Spleen (tissue), 11 donors: ENCODE measurements at regions not wholly inside any gene's neighbourhood (a gene's known extent, or its start where the extent isn't known, plus 50 kb on each side); places are given as distances from the start of the nearest gene placed in this dataset.

Experiments
- DNase-seq: peaks from one replicate; pipeline ENCODE4 v3.0.0-alpha.2; 2020
- H3K27ac ChIP-seq, 8 donors: fragments of 200-600 bp; sonication (generic) in 7 of 8; 1 replicate in 4 of 8; 2 replicates in 4 of 8; pipeline versions ENCODE4 v1.5.0 to v1.8.0; 2016 to 2021; ENCODE audit warnings: inconsistent platforms in 4 of 8, mild to moderate bottlenecking in 4 of 8, moderate library complexity in 1 of 8
- H3K27me3 ChIP-seq, 7 donors: fragments of 200-600 bp; sonication (generic) in 6 of 7; replicated peaks in 1 of 7; 1 replicate in 4 of 7; 2 replicates in 3 of 7; pipeline versions ENCODE4 v1.5.0 to v1.8.0; 2016 to 2021; ENCODE audit warnings: inconsistent platforms in 3 of 7, mild to moderate bottlenecking in 1 of 7
- H3K36me3 ChIP-seq, 6 donors: fragments of 200-600 bp; sonication (generic) in 5 of 6; 1 replicate in 4 of 6; 2 replicates in 2 of 6; pipeline versions ENCODE4 v1.5.0 to v1.8.0; 2016 to 2021; ENCODE audit warnings: inconsistent platforms in 2 of 6
- H3K4me1 ChIP-seq, 6 donors: fragments of 200-600 bp; sonication (generic) in 5 of 6; 1 replicate in 3 of 6; 2 replicates in 3 of 6; pipeline versions ENCODE4 v1.5.0 to v1.8.0; 2016 to 2021; ENCODE audit warnings: inconsistent platforms in 3 of 6
- H3K4me3 ChIP-seq, 8 donors: fragments of 200-600 bp; sonication (generic) in 7 of 8; 1 replicate in 4 of 8; 2 replicates in 4 of 8; pipeline versions ENCODE4 v1.5.0 to v1.8.0; 2016 to 2021; ENCODE audit warnings: inconsistent platforms in 4 of 8, mild to moderate bottlenecking in 4 of 8, moderate library complexity in 2 of 8
- H3K9me3 ChIP-seq, 8 donors: fragments of 200-600 bp; sonication (generic) in 7 of 8; 1 replicate in 4 of 8; 2 replicates in 4 of 8; pipeline versions ENCODE4 v1.5.0 to v1.8.0; 2016 to 2021; ENCODE audit warnings: inconsistent platforms in 4 of 8
- CTCF ChIP-seq, 11 experiments: fragments of 200-600 bp in 7 of 11; fragments of 450-650 bp in 4 of 11; sonication (generic) in 4 of 11; IDR thresholded peaks in 8 of 11; conservative IDR thresholded peaks in 3 of 11; 1 replicate in 7 of 11; 2 replicates in 4 of 11; pipeline versions ENCODE4 v1.4.0 to v1.8.0; 2016 to 2021; ENCODE audit warnings: antibody characterized with exemption in 11 of 11, inconsistent platforms in 4 of 11, mild to moderate bottlenecking in 1 of 11
- POLR2A ChIP-seq, 3 donors: fragments of 450-650 bp; IDR thresholded peaks; one replicate each; pipeline ENCODE4 v1.5.1; 2017; ENCODE audit warnings: antibody characterized with exemption in 3 of 3, mild to moderate bottlenecking in 1 of 3
- POLR2AphosphoS5 ChIP-seq, 3 donors: sonication (generic); formaldehyde crosslinking; IDR thresholded peaks; one replicate each; pipeline ENCODE4 v1.5.1; 2017; ENCODE audit warnings: antibody characterized with exemption in 3 of 3
- WGBS, 5 donors: extraction: QIAGEN DNeasy Blood & Tissue Kit in 3 of 5; methylation state at CpG; one replicate each; pipeline versions ENCODE4 v1.1.5 to v1.1.7; 2013 to 2018; 5-methylcytosine and 5-hydroxymethylcytosine counted together
- intact Hi-C: fragments of 100-400 bp; cut with DNase I; formaldehyde crosslinking; loops from one replicate; pipeline ENCODE4 v1.15.0; 2023; ENCODE audit warnings: low total_unique reads
- donor health status: healthy with polysubstance abuse.
- donor health status: DM: no; HTN: no; CAD: no; lungs with moderate emphysema.
- donor health status: DM: no; HTN: no; CAD: no.
- donor health status: Bipolar disorder and iron deficiency.
- donor health status: healthy.
- donor health status: DM: no; HTN: no; CAD: no.
- donor health status: DM: yes; HTN: yes; CAD: no.

GRCh38 chr18:10264260-10264659 lies 190.2 kb upstream of the APCDD1 start:
- TF ChIP-seq POLR2AphosphoS5 (IDR thresholded peaks at IDR 0.05) (no peak), POLR2A (IDR thresholded peaks at IDR 0.05) (no peak), CTCF (IDR thresholded peaks at IDR 0.05 in 8 of 11, conservative IDR thresholded peaks at IDR 0.05 in 3 of 11) (no peak)
- H3K4me1 ChIP-seq, result peaks cover 0 to 21% (median 0%) of the 10 kb centered on the region in 6 donors
- no peaks in the 10 kb centered on the region for H3K9me3 ChIP-seq
- intact Hi-C loops, result no loop called here
- H3K27me3 ChIP-seq, result no peaks in the 10 kb centered on the region
- no peak for DNase-seq
- 68 to 87% (median 81%) methylated on average over 7 of the region's 7 CpGs for WGBS, 5 donors
- no peaks in the 10 kb centered on the region for H3K36me3 ChIP-seq
- no peak overlapping the region for H3K27ac ChIP-seq
- H3K4me3 ChIP-seq, result no peak overlapping the region

GRCh38 chr18:10265560-10266333 lies 188.7 kb upstream of the APCDD1 start:
- 70 to 77% (median 72%) methylated on average over 6 of the region's 6 CpGs for WGBS, 5 donors
- no peak for TF ChIP-seq POLR2A (IDR thresholded peaks at IDR 0.05)
- no peak for TF ChIP-seq POLR2AphosphoS5 (IDR thresholded peaks at IDR 0.05)
- no peak for TF ChIP-seq CTCF (IDR thresholded peaks at IDR 0.05 in 8 of 11, conservative IDR thresholded peaks at IDR 0.05 in 3 of 11)
- Histone ChIP-seq H3K27ac (no peak overlapping the region), H3K4me3 (no peak overlapping the region), H3K36me3 (no peaks in the 10 kb centered on the region), H3K27me3 (no peaks in the 10 kb centered on the region), H3K9me3 (no peaks in the 10 kb centered on the region), H3K4me1 (peaks cover 0 to 33% (median 3%) of the 10 kb centered on the region in 6 donors)
- no peak for DNase-seq
- intact Hi-C loops, result no loop called here

- Histone ChIP-seq H3K36me3 (no peaks in the 10 kb centered on the region), H3K4me1 (peaks cover 0 to 30% (median 3%) of the 10 kb centered on the region in 6 donors), H3K9me3 (no peaks in the 10 kb centered on the region), H3K27me3 (no peaks in the 10 kb centered on the region), H3K27ac (no peak overlapping the region), H3K4me3 (no peak overlapping the region)
- WGBS, 5 donors, result 84 to 94% (median 85%) methylated on average over 4 of the region's 4 CpGs
- no peak for DNase-seq
- no peak for TF ChIP-seq CTCF (IDR thresholded peaks at IDR 0.05 in 8 of 11, conservative IDR thresholded peaks at IDR 0.05 in 3 of 11)
- no peak for TF ChIP-seq POLR2AphosphoS5 (IDR thresholded peaks at IDR 0.05)
- no peak for TF ChIP-seq POLR2A (IDR thresholded peaks at IDR 0.05)
- intact Hi-C loops, result no loop called here
These were observed 188.2 kb upstream of the APCDD1 start for GRCh38 chr18:10266334-10266590.

DNA sequence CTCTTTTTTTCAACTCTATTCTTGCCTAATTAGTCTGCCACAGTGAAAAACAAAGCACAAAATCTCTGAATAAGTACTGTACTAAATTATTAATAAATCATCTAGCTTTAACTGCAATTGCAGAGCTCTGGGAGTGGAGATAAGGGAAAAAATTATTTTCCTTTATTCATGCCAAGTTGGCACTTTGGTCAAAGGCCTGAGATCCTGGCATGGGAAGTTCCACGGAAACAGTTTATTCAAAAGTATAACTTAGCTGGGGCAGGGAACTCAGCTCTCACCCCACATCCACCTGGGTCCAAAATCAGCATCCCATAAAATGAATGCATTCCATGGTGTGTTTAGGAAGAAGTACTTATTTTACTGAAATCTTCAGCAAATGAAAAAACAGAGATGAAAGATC lies 185.2 kb upstream of the APCDD1 start:
- no peak for DNase-seq
- intact Hi-C loops, result no loop called here
- TF ChIP-seq CTCF (IDR thresholded peaks at IDR 0.05 in 8 of 11, conservative IDR thresholded peaks at IDR 0.05 in 3 of 11), result no peak
- no peak for TF ChIP-seq POLR2AphosphoS5 (IDR thresholded peaks at IDR 0.05)
- no peak for TF ChIP-seq POLR2A (IDR thresholded peaks at IDR 0.05)
- Histone ChIP-seq H3K9me3 (no peaks in the 10 kb centered on the region), H3K4me1 (peaks cover 0 to 22% (median 3%) of the 10 kb centered on the region in 6 donors), H3K27ac (no peak overlapping the region), H3K27me3 (no peaks in the 10 kb centered on the region), H3K36me3 (no peaks in the 10 kb centered on the region), H3K4me3 (no peak overlapping the region)
- WGBS, 5 donors, result 60 to 72% (median 61%) methylated on average over 1 of the region's 1 CpG
